CD8-positive, alpha-beta memory T cell (primary cell): ENCODE measurements at regions not wholly inside any gene's neighbourhood (a gene's known extent, or its start where the extent isn't known, plus 50 kb on each side); places are given as distances from the start of the nearest gene placed in this dataset.
A peak's percentile ranks its signal among the peaks of the same experiment; 100 is the strongest.

ENCODE experiments used
- CTCF ChIA-PET: fragments of 350-600 bp; sonication (Branson Sonifier 250); formaldehyde crosslinking; loops from one replicate; lab custom pipeline; 2021; ENCODE audit warnings: antibody characterized with exemption; lab: Charles Lee
- POLR2A ChIA-PET: fragments of 350-600 bp; sonication (Branson Sonifier 250); formaldehyde crosslinking; loops from one replicate; lab custom pipeline; 2021; ENCODE audit warnings: antibody characterized with exemption; lab: Charles Lee
- DNase-seq, 5 donors: peaks; one replicate each; pipeline versions ENCODE4 v3.0.0 to v3.0.0-alpha.2; 2020 to 2022; ENCODE audit warnings: mixed read lengths in 1 of 5
- H3K27ac ChIP-seq: one replicate; pipeline ENCODE4 v1.7.0; 2013; ENCODE audit warnings: low read depth, mild to moderate bottlenecking, low read length, moderate library complexity
- H3K27me3 ChIP-seq: 2 replicates; pipeline ENCODE4 v1.7.0; 2013; ENCODE audit warnings: low read length, mild to moderate bottlenecking; ENCODE audit not compliant: insufficient read depth, poor library complexity, severe bottlenecking
- H3K36me3 ChIP-seq: 2 replicates; pipeline ENCODE4 v1.7.0; 2013; ENCODE audit warnings: mild to moderate bottlenecking, low read length, moderate library complexity; ENCODE audit not compliant: insufficient read depth
- H3K4me1 ChIP-seq: 2 replicates; pipeline ENCODE4 v1.7.0; 2013; ENCODE audit warnings: mild to moderate bottlenecking, low read length, moderate library complexity; ENCODE audit not compliant: insufficient read depth
- H3K4me3 ChIP-seq: 2 replicates; pipeline ENCODE4 v1.7.0; 2013; ENCODE audit warnings: mild to moderate bottlenecking, low read length
- H3K9me3 ChIP-seq: 2 replicates; pipeline ENCODE4 v1.7.0; 2013; ENCODE audit warnings: mild to moderate bottlenecking, low read length
- H3K27ac Mint-ChIP-seq, 8 donors: one replicate each; pipeline ENCODE4 v1.8.0; 2020 to 2021; ENCODE audit warnings: mixed read lengths in 8 of 8, mild to moderate bottlenecking in 6 of 8, inconsistent platforms in 3 of 8, moderate library complexity in 3 of 8
- H3K27me3 Mint-ChIP-seq, 2 donors: one replicate each; pipeline ENCODE4 v1.8.0; 2020 to 2021; ENCODE audit warnings: mixed read lengths in 2 of 2, mild to moderate bottlenecking in 1 of 2, moderate library complexity in 1 of 2
- H3K36me3 Mint-ChIP-seq, 3 donors: one replicate each; pipeline ENCODE4 v1.8.0; 2020 to 2021; ENCODE audit warnings: mixed read lengths in 3 of 3, inconsistent platforms in 1 of 3, mild to moderate bottlenecking in 1 of 3
- H3K4me1 Mint-ChIP-seq, 3 donors: one replicate each; pipeline ENCODE4 v1.8.0; 2020 to 2021; ENCODE audit warnings: mixed read lengths in 3 of 3, inconsistent platforms in 1 of 3, mild to moderate bottlenecking in 1 of 3
- H3K4me3 Mint-ChIP-seq, 7 donors: one replicate each; pipeline ENCODE4 v1.8.0; 2020 to 2021; ENCODE audit warnings: mixed read lengths in 7 of 7, mild to moderate bottlenecking in 6 of 7, moderate library complexity in 4 of 7, inconsistent platforms in 2 of 7
- H3K9me3 Mint-ChIP-seq, 5 donors: one replicate each; pipeline ENCODE4 v1.8.0; 2020 to 2022; ENCODE audit warnings: mixed read lengths in 5 of 5, mild to moderate bottlenecking in 3 of 5, moderate library complexity in 2 of 5, inconsistent platforms in 1 of 5

DNA sequence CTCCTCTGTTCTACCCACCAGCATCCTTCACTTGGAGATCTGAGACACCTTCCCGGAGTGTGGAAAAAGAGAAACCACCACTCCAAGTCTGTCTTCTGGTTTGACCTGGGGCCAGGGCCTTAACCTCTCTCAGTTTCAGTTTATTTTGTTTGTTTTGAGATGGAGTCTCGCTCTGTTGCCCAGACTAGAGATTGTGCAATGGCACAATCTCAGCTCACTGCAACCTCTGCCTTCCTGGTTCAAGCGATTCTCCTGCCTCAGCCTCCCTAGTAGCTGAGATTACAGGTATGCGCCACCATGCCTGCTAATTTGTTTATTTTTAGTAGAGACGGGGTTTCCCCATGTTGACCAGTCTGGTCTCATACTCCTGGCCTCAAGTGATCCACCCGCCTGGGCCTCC is 271.1 kb upstream of the TNRC6C start:
- no peak overlapping the region for H3K4me3 Mint-ChIP-seq
- peaks cover 4 to 6% of the 10 kb centered on the region in 2 donors for H3K27me3 Mint-ChIP-seq
- Histone ChIP-seq H3K4me1 (peaks cover 10% of the 10 kb centered on the region), H3K9me3 (no peaks in the 10 kb centered on the region), H3K4me3 (no peak overlapping the region), H3K27me3 (no peaks in the 10 kb centered on the region), H3K36me3 (no peaks in the 10 kb centered on the region), H3K27ac (no peak overlapping the region)
- peaks cover 17 to 22% (median 20%) of the 10 kb centered on the region in 3 donors for H3K4me1 Mint-ChIP-seq
- POLR2A ChIA-PET = interaction anchor here (0.5 kb wide), 1 partner anchor 271 kb away, joined by 3 read pairs; the partner anchor contains the start of gene TNRC6C
- CTCF ChIA-PET = no interaction called here
- H3K27ac Mint-ChIP-seq = no peak overlapping the region
- H3K36me3 Mint-ChIP-seq = peaks cover 0 to 3% (median 0%) of the 10 kb centered on the region in 3 donors
- no peaks in the 10 kb centered on the region for H3K9me3 Mint-ChIP-seq
- DNase-seq = peak in 1 of 5 donors; percentile 2

- no peaks in the 10 kb centered on the region for H3K9me3 ChIP-seq
Observed at GRCh38 chr17:77687921-77688320, 270.6 kb upstream of the TNRC6C start.

DNA sequence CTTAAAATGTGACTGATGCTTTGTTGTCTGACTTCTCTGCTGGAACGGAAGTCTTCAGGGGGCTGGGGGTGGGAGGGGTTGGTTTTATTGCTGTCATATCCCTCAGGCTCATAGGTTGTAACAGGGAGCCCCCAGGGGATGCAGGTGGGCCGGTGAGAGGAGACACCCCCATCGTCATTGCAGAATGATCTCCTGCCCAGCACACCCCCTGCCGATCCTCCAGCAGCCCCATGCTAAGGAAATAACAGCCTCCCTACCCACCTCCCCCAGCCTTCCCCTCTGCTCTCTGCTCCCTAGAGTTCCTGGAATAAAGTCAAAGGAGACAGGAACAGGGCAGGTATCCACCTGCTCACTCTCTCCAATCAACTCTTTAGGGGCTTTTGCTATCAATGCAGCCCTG is 270.1 kb upstream of the TNRC6C start:
- Mint-ChIP-seq H3K9me3 (no peaks in the 10 kb centered on the region), H3K4me1 (peaks cover 21 to 32% (median 26%) of the 10 kb centered on the region in 3 donors), H3K27ac (no peak overlapping the region), H3K4me3 (no peak overlapping the region), H3K27me3 (peaks cover 4 to 6% of the 10 kb centered on the region in 2 donors), H3K36me3 (peaks cover 0 to 1% (median 0%) of the 10 kb centered on the region in 3 donors)
- no peak overlapping the region for H3K27ac ChIP-seq
- ChIA-PET CTCF (interaction anchor here (1.2 kb wide), 1 partner anchor 43 kb away, joined by 3 read pairs; no protein-coding TSS in a partner anchor), POLR2A (no interaction called here)
- H3K27me3 ChIP-seq = no peaks in the 10 kb centered on the region
- no peaks in the 10 kb centered on the region for H3K36me3 ChIP-seq
- DNase-seq = peak in 1 of 5 donors; percentile 8
- no peak overlapping the region for H3K4me3 ChIP-seq
- no peaks in the 10 kb centered on the region for H3K9me3 ChIP-seq
- H3K4me1 ChIP-seq = peaks cover 10% of the 10 kb centered on the region

More at GRCh38 chr17:77687921-77688320, 270.6 kb upstream of the TNRC6C start:
- Histone ChIP-seq H3K27ac (no peak overlapping the region), H3K4me3 (no peak overlapping the region), H3K4me1 (peaks cover 10% of the 10 kb centered on the region), H3K36me3 (no peaks in the 10 kb centered on the region), H3K27me3 (no peaks in the 10 kb centered on the region)
- Mint-ChIP-seq H3K27me3 (peaks cover 4 to 6% of the 10 kb centered on the region in 2 donors), H3K27ac (no peak overlapping the region), H3K9me3 (no peaks in the 10 kb centered on the region), H3K4me3 (no peak overlapping the region), H3K36me3 (peaks cover 0 to 1% (median 0%) of the 10 kb centered on the region in 3 donors), H3K4me1 (peaks cover 21 to 27% (median 25%) of the 10 kb centered on the region in 3 donors)
- ChIA-PET POLR2A (interaction anchor here (0.5 kb wide), 1 partner anchor 270 kb away, joined by 3 read pairs; the partner anchor contains the start of gene TNRC6C), CTCF (no interaction called here)
- DNase-seq = peak in 1 of 5 donors; percentile 36

- H3K9me3 Mint-ChIP-seq = no peaks in the 10 kb centered on the region
- Histone ChIP-seq H3K27me3 (peaks cover 2% of the 10 kb centered on the region), H3K9me3 (no peaks in the 10 kb centered on the region), H3K36me3 (no peaks in the 10 kb centered on the region), H3K4me3 (peak overlapping the region; percentile 26), H3K27ac (no peak overlapping the region), H3K4me1 (peaks cover 10% of the 10 kb centered on the region)
- no peaks in the 10 kb centered on the region for H3K36me3 Mint-ChIP-seq
- peak in 2 of 5 donors; percentile 30 to 49 for DNase-seq
- POLR2A ChIA-PET = interaction anchor here (1.7 kb wide), 1 partner anchor 24 kb away, joined by 6 read pairs; no protein-coding TSS in a partner anchor
- peak overlapping the region in 3 of 8 donors; percentile 10 to 73 (median 68) for H3K27ac Mint-ChIP-seq
- H3K4me3 Mint-ChIP-seq = peak overlapping the region in 6 of 7 donors; percentile 57 to 71 (median 68)
- peaks cover 17% of the 10 kb centered on the region in 2 donors for H3K27me3 Mint-ChIP-seq
- CTCF ChIA-PET = interaction anchor here (0.7 kb wide), 1 partner anchor 323 kb away, joined by 3 read pairs; no protein-coding TSS in a partner anchor
- peaks cover 23 to 35% (median 26%) of the 10 kb centered on the region in 3 donors for H3K4me1 Mint-ChIP-seq
Observed at GRCh38 chr17:77690271-77691161, 268.0 kb upstream of the TNRC6C start.

- Mint-ChIP-seq H3K4me1 (peaks cover 25 to 38% (median 26%) of the 10 kb centered on the region in 3 donors), H3K9me3 (no peaks in the 10 kb centered on the region), H3K4me3 (peak overlapping the region in 4 of 7 donors; percentile 67 to 71 (median 69)), H3K27me3 (peaks cover 16 to 26% of the 10 kb centered on the region in 2 donors), H3K27ac (peak overlapping the region in 4 of 8 donors; percentile 6 to 49 (median 24)), H3K36me3 (no peaks in the 10 kb centered on the region)
- Histone ChIP-seq H3K9me3 (no peaks in the 10 kb centered on the region), H3K27me3 (peaks cover 5% of the 10 kb centered on the region), H3K4me3 (no peak overlapping the region), H3K36me3 (no peaks in the 10 kb centered on the region), H3K4me1 (peaks cover 10% of the 10 kb centered on the region), H3K27ac (no peak overlapping the region)
- ChIA-PET CTCF (no interaction called here), POLR2A (interaction anchor here (0.6 to 1.7 kb wide), 3 partner anchors 20 to 1150 kb away, joined by 3 to 6 read pairs (median 3); no protein-coding TSS in a partner anchor)
- peak in 1 of 5 donors; percentile 10 for DNase-seq
Observed at GRCh38 chr17:77691216-77692085, 267.1 kb upstream of the TNRC6C start.

DNA sequence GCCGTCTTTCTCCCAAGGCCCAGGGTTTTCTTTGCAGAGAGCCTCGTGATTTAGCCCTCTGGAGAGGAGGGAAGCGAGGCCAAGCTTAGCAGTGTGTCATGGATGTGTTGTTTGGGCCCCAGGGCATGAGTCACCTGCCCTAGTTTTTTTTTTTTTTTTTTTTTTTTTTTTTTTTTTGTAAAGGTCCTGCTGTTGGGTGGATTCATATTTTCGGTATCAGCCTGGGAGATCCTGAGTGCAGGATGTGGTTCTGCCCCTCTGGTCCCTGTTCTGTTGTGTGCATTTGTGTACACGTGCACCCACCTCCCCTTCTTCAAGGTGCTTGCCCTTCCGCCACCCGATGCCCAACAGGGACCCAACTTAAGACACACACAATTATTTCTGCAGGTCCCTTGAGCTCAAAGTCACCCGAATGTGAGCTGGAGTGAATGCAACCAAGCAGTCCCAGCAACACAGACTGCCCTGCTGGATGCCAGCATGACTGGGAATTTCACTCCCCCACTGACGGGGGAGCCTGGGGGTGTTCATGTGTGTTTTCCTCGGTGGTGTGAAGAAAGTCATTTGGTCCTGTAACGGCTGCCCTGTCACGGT is 265.8 kb upstream of the TNRC6C start:
- CTCF ChIA-PET = no interaction called here
- POLR2A ChIA-PET = interaction anchor here (0.9 to 1.3 kb wide), 2 partner anchors 21 to 26 kb away, joined by 3 read pairs; no protein-coding TSS in a partner anchor
- no peaks in the 10 kb centered on the region for H3K9me3 ChIP-seq
- H3K4me1 ChIP-seq = peaks cover 10% of the 10 kb centered on the region
- H3K4me3 Mint-ChIP-seq = peak overlapping the region in 5 of 7 donors; percentile 36 to 74 (median 65)
- DNase-seq = peak in 3 of 5 donors; percentile 9 to 57 (median 11)
- H3K27ac Mint-ChIP-seq = peak overlapping the region in 5 of 8 donors; percentile 23 to 89 (median 72)
- H3K4me1 Mint-ChIP-seq = peaks cover 26 to 40% (median 26%) of the 10 kb centered on the region in 3 donors
- no peaks in the 10 kb centered on the region for H3K36me3 ChIP-seq
- peaks cover 16 to 27% of the 10 kb centered on the region in 2 donors for H3K27me3 Mint-ChIP-seq
- H3K27ac ChIP-seq = no peak overlapping the region
- H3K4me3 ChIP-seq = no peak overlapping the region
- no peaks in the 10 kb centered on the region for H3K36me3 Mint-ChIP-seq
- no peaks in the 10 kb centered on the region for H3K9me3 Mint-ChIP-seq
- H3K27me3 ChIP-seq = peaks cover 5% of the 10 kb centered on the region

DNA sequence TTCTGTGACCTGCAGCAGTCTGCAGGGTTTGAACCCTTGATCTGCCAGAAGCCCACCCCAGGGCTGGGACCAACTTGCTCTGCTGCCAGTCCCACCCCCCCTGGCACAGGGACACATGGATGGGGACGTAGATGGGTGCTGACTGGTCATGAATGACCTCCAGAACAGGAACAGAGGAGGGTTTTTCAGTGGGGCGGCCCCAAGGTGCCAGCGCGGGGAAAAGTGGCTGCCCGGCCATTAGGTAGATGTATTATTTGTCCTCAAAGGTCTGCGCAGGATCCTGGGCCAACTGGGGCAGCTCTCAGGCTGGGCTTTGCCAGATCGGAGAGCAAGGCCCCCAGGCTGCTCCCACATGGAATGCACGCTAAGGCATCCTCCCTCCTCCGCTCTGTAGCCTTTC is 265.2 kb upstream of the TNRC6C start:
- H3K4me3 Mint-ChIP-seq = no peak overlapping the region
- Histone ChIP-seq H3K4me1 (peaks cover 10% of the 10 kb centered on the region), H3K27ac (no peak overlapping the region), H3K27me3 (peaks cover 5% of the 10 kb centered on the region), H3K4me3 (no peak overlapping the region), H3K36me3 (no peaks in the 10 kb centered on the region), H3K9me3 (no peaks in the 10 kb centered on the region)
- peak overlapping the region in 1 of 8 donors; percentile 47 for H3K27ac Mint-ChIP-seq
- H3K4me1 Mint-ChIP-seq = peaks cover 26 to 40% (median 26%) of the 10 kb centered on the region in 3 donors
- no peaks in the 10 kb centered on the region for H3K9me3 Mint-ChIP-seq
- DNase-seq = no peak
- POLR2A ChIA-PET = no interaction called here
- H3K27me3 Mint-ChIP-seq = peaks cover 16 to 27% of the 10 kb centered on the region in 2 donors
- CTCF ChIA-PET = no interaction called here
- H3K36me3 Mint-ChIP-seq = no peaks in the 10 kb centered on the region
